HL-60 (cell line): ENCODE measurements at regions not wholly inside any gene's neighbourhood (a gene's known extent, or its start where the extent isn't known, plus 50 kb on each side); places are given as distances from the start of the nearest gene placed in this dataset.

ENCODE experiments used
- GABPA ChIP-seq: IDR thresholded peaks from 2 replicates; pipeline ENCODE4 v1.6.1; 2012; ENCODE audit warnings: low read depth
- POLR2AphosphoS5 ChIP-seq: IDR thresholded peaks from 2 replicates; pipeline ENCODE4 v1.6.1; 2012; ENCODE audit warnings: low read depth
- SPI1 ChIP-seq: IDR thresholded peaks from 2 replicates; pipeline ENCODE4 v1.6.1; 2012; ENCODE audit warnings: low read depth, mild to moderate bottlenecking, borderline replicate concordance
- TF ChIP-seq, protein P1 (sequence below): IDR thresholded peaks from one replicate; pipeline ENCODE4 v1.5.1; 2011; ENCODE audit warnings: low read length, control low read depth, inconsistent platforms; ENCODE audit not compliant: insufficient read depth
- TF ChIP-seq, protein P2 (sequence below): IDR thresholded peaks from 2 replicates; pipeline ENCODE4 v1.6.1; 2012; ENCODE audit warnings: low read depth; ENCODE audit not compliant: insufficient replicate concordance

DNA sequence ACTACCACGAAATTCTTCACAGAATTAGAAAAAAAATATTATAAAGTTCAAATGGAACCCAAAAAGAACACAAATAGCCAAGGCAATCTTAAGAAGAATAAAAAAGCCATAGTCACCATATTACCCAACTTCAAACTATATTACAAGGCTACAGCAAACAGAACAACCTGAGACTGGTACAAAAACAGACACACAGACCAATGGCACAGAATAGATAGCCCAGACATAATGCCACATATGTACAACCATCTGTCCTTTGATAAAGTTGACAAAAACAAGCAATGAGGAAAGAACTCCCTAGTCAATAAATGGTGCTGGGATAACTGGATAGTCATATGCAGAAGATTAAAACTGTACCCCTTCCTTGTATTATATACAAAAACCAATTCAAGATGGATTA is 808.5 kb upstream of the ZWINT start:
- TF ChIP-seq, protein P1, sequence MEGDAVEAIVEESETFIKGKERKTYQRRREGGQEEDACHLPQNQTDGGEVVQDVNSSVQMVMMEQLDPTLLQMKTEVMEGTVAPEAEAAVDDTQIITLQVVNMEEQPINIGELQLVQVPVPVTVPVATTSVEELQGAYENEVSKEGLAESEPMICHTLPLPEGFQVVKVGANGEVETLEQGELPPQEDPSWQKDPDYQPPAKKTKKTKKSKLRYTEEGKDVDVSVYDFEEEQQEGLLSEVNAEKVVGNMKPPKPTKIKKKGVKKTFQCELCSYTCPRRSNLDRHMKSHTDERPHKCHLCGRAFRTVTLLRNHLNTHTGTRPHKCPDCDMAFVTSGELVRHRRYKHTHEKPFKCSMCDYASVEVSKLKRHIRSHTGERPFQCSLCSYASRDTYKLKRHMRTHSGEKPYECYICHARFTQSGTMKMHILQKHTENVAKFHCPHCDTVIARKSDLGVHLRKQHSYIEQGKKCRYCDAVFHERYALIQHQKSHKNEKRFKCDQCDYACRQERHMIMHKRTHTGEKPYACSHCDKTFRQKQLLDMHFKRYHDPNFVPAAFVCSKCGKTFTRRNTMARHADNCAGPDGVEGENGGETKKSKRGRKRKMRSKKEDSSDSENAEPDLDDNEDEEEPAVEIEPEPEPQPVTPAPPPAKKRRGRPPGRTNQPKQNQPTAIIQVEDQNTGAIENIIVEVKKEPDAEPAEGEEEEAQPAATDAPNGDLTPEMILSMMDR, result no peak
- TF ChIP-seq POLR2AphosphoS5 (no peak), GABPA (no peak), SPI1 (no peak)
- TF ChIP-seq, protein P2, sequence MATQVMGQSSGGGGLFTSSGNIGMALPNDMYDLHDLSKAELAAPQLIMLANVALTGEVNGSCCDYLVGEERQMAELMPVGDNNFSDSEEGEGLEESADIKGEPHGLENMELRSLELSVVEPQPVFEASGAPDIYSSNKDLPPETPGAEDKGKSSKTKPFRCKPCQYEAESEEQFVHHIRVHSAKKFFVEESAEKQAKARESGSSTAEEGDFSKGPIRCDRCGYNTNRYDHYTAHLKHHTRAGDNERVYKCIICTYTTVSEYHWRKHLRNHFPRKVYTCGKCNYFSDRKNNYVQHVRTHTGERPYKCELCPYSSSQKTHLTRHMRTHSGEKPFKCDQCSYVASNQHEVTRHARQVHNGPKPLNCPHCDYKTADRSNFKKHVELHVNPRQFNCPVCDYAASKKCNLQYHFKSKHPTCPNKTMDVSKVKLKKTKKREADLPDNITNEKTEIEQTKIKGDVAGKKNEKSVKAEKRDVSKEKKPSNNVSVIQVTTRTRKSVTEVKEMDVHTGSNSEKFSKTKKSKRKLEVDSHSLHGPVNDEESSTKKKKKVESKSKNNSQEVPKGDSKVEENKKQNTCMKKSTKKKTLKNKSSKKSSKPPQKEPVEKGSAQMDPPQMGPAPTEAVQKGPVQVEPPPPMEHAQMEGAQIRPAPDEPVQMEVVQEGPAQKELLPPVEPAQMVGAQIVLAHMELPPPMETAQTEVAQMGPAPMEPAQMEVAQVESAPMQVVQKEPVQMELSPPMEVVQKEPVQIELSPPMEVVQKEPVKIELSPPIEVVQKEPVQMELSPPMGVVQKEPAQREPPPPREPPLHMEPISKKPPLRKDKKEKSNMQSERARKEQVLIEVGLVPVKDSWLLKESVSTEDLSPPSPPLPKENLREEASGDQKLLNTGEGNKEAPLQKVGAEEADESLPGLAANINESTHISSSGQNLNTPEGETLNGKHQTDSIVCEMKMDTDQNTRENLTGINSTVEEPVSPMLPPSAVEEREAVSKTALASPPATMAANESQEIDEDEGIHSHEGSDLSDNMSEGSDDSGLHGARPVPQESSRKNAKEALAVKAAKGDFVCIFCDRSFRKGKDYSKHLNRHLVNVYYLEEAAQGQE, result no peak
